NCI-H748 (cell line): ENCODE measurements at regions not wholly inside any gene's neighbourhood (a gene's known extent, or its start where the extent isn't known, plus 50 kb on each side); places are given as distances from the start of the nearest gene placed in this dataset.
A peak's percentile ranks its signal among the peaks of the same experiment; 100 is the strongest.

Experiments
- DNase-seq: peaks from one replicate; lab custom pipeline; 2025; ENCODE audit not compliant: unreplicated experiment; lab: John Stamatoyannopoulos, UW

DNA sequence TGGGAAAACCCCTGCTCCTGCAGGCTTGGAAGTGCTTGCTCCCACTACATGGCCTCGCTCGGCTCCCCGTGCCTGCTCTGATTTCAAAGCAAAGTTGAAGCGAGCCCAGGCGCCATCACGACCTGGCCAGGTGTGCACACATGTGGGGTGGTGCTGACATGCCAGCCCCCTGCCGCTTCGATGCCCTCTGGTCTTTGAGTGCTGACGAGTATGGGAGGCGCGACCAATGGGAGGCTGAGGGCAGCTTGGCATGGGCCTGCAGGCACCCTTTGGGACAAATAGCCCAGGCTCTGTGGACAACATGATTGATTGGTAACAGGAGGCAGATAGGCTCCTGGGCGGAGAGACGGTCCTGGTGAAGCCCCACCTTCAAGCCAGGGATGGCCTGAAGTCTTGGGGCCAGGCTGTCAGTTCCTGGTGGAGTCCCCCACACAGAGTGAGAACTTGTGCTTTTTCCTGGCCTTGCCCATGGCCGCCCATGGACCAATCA, 252.4 kb upstream of the SEMA3A start:
- DNase-seq: no peak

DNA sequence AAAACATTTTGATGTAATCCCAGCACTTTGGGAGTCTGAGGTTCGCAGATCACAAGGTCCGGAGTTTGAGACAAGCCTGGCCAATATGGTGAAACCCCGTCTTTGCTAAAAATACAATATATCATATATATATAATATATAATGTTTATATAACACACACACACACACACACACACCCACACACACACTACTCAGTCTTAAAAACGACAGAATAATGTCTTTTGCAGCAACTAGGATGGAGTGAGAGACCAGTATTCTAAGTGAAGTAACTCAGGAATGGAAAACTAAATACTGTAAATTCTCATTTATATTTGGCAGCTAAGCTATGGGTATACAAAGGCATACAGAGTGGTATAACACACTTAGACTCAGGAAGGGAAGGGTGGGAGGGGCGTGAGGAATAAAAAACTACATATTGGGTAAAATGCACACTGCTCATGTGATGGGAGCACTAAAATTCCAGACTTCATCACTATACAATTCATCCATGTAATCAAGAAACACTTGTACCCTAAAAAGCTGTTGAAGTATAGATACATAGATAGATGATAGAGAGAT, 231.2 kb upstream of the SEMA3A start:
- no peak for DNase-seq

DNA sequence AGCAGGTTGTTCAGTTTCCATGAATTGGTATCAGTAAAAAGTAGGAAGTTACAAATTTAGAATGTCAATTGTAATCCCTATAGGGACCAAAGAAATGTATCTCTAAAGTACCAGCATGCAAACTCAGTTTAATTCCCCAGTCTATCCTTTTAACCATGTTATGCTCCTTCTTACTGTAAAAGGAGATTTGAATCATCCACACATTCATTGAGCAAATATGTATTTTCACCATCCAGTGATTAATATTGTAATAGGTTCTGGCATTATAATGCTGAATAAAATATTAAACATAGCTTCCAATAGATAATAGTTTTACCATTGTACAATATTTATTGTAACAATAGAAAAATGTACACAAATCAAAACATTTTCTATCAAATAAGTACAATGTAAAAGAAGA, 228.2 kb upstream of the SEMA3A start:
- DNase-seq: no peak

DNA sequence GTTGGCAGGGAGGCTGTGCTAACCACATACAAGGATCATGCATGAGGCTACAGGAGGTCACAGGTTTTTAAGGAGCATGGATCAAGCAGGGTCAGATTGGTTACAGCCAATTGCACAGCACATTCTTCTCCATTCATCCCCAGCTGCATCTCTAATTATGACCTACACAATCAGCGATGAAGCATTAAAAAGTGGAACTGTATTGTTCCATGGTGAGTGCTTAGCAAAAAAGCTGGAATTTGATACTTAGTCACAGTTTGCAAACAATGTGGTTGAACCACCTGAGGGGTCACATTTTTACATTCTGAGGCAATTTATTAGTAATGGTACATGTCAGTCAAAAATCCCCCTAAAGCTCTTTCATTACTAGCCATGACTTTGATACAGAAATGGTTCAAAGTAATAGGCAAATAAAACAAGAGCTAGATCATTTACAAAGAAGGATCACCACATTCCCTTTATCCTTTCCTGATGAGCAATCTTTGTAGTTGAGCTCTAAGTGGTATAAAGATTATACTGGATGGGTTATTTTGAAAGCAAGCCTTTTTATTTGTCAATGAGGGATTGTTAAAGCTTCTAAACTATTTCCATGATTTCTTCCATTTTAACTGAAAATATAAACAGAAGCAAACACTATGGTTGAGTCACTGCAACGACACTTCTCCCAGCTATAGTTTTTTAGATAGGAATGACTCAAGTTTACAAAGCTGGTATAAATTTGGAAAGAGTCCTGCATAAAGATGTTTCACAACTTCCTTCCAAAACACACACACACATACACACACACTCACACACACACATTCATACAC, 217.8 kb upstream of the SEMA3A start:
- peak; percentile 22 for DNase-seq

DNA sequence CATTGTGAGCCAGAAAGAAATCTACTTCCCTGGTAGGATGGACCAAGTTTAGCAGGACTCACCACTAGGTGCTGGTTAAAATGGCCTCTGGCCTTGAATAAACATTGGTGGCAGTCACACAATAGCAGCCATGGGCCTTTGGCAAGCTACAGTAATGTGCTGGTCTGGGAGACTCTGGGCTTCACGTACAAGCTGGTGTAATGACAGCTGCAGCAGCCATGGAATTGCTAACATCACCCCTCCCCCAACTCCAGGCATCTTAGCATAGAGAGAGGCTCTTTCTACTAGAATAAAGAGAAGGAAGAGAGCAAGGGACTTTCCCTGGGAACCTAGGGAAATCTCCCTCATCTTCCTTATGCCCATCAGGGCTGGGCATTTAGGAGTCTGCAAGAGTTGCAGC, 205.1 kb upstream of the SEMA3A start:
- DNase-seq: no peak

DNA sequence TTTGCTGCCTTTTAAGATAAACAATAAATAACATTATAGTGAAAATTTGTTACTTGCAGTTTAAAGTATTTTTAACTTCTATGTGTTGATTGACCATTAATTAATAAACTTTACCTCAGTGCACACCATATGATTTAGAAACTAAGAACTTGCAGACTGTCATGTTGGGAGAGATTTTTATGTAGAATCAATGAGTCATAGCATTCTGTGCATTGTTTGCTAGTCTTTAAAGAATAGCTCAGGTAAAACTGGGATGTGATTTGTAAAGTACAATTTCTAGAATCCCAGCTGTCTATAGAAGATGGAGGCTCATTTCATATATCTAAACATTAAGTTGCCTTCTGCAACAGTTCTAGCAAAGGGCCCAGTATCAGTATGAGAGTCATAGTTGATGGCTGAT, 199.6 kb upstream of the SEMA3A start:
- DNase-seq: no peak

DNA sequence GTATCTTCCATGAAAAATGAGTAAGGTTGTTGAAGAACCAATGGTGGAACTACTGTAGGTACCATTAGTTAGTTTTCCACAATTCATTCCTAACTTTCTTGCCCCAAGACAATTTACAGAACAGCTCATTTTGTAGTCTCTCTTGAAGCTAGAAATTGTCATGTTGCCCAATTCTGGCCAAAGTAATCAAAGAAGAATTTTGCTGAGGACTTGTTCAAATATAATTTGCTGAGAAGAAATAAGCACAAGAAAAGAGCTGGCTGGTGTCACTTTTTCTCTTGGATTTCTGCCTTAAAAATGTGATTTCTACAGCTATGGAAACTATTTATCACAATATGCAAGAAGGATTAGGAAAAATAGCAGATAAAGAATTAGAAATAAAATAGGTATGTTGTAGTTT, 199.2 kb upstream of the SEMA3A start:
- DNase-seq: no peak

DNA sequence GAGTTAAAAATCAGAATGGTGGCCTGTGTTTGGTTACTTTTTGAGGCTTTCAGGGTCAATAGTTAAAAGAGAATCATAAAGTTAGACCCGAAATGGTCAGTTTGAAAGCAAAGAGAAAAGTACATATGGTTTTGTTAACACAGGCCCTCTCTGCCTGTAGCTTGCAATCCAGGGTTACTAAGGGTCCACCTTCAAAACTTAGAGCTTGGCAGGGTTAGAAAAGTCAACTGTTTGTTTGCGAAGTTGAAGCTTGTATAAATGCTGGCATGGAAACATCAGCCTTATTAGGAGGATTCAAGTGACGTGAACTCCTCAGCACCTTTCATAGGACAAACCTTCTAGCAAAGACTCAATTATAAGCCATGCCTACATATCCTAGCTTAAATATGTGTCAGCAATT, 196.3 kb upstream of the SEMA3A start:
- DNase-seq: no peak

DNA sequence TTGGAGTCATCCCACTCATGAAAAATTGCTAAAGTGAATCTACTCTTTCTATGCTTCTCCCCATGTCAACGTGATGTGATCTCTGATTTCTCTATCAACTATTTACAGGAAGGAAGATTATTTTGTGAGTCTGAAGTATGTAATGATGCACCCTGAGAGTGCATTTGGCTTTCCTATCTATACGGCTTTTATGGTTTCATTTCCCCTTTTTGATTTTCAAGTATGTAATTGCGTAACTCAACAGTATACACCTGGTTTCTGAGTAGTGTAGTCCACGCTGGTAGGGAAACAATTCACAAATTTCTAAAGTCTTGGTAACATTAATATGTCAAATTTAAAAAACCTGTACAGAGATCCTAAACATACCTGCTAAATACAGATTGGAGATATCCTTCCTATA, 194.7 kb upstream of the SEMA3A start:
- no peak for DNase-seq

DNA sequence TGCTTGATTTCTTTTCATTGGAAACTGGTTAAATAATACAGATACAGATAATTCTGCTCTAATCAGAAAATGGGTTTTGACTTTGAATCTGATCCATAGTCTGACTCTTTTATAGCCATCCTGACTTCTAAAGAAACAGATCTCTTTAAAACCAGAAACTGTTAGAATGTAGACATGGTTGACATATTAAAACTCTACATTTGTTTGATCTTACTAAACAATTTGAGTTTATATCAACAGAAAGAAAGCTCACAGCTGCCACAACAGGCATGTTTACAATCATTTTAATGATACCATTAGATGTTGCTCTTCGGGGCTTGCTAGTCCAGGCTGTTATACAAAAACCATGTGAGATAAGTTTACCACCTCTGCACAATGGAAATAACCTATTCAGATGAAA, 193.0 kb upstream of the SEMA3A start:
- no peak for DNase-seq

DNA sequence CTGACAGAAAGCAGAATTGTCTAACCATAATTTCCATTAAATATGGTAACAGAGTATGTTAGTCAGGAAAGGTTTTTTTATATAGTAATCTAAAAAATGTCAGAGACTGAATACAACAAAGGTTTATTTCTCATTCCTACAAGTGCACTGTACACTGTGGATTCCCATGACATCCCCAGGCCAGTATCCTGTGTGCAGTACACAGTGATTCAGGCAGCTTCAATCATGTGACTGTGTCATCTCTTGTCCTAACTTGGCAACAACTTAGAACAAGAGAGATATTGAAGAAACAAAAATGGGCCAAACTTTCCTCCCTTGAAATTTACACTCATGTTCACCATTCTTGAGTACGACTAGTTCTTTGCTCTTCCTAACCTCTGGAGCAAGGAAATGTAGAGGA, 189.8 kb upstream of the SEMA3A start:
- DNase-seq: no peak

DNA sequence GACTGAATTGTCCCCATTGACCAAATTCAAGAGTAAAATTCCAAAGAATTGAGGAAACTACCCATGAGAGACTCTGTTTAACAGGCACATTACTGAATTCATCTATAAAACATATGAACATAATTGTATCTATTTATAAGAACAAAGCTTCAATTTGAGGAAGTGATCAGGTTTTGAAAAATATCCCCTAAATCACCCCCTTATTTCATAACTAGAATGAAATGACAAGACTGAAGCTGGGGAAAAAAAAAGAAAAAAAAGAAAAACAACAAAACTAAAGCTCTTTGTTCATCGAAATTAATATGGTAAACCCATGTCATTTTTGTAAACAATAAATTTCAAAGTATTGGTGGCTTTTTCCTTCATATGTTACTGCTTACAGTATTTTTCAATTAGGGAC, 184.9 kb upstream of the SEMA3A start:
- no peak for DNase-seq

DNA sequence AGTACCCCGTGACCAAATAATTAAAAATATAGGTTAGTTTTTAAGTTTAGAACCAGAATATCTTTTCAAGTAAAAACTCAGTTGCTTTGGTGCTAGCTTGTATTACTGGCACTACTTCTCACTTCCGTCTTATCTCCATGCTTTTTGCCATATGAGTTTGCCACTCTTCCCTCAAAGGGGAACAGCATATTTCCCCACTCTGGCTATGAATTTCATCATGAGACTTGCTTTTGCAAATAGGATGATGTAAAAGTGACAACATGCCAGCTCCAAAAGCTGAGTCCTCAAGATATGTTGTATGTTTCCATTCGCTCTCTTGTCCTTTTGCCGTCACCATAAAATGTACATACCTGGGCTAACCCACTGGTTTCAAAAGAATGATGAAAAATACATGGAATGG, 178.1 kb upstream of the SEMA3A start:
- no peak for DNase-seq

DNA sequence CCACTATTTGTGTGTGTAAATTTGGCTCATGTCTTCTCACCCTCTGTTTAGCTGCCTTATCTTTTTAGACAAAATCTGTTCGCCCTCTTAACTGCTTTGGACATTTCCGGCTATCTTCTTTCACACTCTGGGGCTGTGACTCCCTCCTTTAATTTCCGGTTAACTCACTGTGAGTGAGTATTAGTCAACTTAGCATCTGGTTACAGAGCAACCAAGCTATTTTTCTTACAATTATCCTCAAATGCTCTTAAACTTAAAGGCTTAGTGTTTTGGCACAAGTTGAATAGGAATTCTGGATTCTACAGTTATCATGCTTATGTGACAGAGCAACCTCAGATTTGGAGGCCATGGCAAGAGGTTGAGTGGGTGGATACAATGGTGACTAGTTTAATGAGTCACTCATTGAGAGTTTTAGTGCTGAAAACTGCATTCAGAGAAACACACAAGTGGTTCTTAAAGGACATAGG, 177.6 kb upstream of the SEMA3A start:
- DNase-seq: no peak

DNA sequence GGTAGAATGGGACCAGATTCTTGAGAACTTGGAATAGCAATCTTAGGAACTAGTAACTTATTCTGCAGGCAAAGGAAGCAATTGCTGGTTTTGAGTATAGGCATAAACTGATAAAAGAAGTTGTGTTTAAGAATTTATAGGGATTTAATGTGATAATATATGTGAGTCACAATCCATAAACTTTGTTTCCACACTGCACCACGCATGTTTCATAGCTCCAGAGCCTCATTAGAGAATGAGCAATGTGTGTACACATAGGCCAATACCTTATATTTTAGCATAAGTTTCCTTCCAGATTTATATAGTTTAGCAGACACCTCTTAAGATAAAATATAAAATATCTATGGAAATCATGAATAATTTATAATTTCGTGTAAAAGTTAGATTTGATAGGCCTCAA, 175.5 kb upstream of the SEMA3A start:
- DNase-seq: no peak

DNA sequence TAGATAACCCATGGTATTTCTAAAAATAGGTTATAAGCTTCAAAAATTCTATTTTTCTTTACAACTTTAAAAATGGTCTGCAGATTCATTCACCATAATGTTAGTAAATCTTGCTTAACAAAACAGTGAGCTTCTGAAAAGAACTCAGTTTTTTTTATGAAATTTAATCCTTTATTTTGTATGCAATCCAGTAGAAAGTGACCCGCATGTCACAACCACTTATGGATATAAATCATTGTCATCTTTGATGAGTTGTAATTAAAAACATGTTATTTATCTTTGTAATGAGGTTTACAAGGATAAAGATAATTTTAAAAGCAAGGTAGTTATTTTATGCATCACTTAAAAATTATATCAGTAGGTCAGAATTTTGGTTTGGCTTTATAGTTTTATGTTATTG, 173.5 kb upstream of the SEMA3A start:
- no peak for DNase-seq

DNA sequence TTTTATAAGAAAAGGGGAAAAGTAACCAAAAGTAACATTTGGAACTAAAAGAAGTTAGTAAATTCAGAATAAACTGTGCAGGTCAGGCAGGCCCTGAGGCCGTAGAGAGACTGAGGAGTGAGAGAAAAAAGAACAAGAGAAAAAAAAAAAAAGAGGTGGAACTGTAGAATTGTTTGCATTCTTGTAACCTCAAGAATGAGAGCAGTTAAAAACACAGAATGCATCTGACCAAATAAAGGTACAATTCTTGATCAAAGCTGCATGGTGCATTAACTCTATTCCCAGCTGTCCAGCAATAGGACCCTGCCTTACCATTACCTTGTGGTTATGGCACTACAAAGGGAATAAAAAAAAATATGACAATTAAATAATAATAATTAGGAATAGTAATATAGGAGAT, 170.1 kb upstream of the SEMA3A start:
- no peak for DNase-seq

DNA sequence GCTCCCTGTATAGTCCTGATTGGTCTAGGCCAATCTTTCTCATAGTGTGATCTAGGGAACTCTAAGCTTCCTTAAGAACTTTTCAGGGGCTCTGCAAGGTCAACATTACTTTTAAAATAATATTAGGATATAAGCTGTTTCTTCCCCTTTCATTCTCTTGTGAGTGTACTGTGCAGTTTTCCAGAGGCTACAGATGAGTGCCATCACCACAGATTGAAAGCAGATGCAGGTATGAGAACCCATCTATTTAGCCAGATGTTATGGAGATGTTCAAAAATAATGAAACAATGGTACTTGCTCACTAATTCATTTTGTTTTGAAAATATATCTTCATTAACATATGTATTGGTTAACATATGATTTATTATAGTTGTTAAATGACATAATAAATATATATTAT, 169.2 kb upstream of the SEMA3A start:
- DNase-seq: no peak

DNA sequence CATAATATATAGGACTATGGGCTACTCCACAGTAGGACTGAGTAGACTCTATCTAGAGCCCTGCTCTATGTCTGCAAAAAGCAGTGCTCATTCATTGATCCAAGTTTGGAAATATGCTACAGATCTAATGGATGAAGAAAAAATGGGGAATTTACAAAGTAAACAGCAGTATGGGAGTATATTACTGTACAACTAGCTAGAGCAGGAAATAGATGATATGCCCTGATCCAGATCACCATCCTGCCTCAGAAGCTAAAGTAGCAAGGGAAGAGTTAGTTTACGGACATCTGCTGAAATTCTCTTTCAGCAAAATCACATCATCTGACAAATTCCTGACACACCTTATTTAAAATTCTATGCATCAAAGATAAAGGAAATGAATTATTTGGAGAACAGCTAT, 168.2 kb upstream of the SEMA3A start:
- no peak for DNase-seq

DNA sequence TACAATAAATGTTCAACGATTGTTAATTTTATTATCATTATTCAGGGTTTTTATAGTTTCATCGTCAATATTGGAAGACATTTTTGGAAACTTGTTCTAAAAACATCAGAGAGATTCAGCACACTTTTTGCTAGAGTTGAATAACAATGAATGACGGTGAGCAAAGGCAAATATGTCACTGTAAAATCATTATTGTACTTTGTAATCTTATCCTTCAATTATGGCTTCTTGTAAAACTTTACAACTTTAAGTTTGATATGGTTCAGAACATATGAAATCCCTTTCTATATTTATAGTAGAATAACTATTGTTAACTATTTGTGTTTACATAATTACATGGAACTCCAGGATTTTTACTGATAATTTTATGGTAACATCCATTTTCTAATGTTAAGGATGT, 167.8 kb upstream of the SEMA3A start:
- no peak for DNase-seq

DNA sequence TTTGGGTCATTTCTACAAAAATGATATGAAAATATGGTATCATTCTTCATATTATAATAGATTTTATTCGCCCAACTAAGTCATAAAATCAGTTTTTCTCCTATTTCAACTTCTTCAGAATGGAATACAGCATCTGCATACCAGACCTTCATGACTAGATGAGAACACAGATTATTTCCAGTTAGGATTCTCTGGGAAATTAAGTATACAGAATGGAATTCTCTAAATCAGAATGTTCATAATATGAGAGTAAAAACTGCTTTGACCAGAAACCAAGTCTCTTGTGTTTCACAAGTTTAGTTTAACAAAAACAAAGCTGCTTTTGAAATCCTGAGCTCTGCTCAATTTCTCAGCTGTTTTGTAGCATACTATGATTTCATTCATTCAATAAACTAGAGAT, 160.3 kb upstream of the SEMA3A start:
- DNase-seq: no peak

DNA sequence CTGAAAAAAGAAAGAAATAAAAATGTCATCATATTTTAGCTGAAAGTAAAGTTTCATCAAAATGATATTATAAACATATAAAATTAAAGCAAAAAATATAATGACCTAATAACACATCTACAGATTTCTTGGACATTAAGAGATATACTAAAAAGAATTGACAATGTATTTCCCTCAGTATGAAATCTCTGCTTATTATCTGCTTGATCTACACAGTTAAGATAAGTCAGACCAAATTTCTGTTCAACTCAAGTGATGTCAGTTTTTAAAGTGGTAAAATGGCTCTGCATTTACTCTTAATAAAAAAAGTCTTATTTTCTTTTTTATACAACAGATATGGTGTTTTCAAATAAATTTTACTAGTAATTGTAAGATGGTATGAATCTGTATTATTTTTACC, 159.4 kb upstream of the SEMA3A start:
- DNase-seq: no peak

DNA sequence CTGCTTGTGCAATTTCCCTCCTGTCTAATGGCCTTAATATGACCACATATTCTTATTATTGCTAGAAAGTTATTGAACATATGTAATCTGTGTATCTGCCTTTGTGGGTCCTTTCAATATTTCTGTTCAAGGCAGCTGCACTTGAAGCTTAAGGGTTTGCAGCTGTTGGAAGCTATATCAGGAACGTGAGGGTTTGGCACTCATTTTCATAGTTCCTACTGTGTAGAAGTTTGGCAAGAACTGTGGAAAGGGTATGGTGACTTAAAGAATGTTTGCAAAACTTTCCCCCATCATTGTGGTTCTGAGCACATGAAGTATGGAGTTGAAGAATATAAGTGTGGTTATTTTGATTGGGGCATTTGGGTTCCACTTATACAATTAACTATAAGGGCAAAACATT, 144.7 kb upstream of the SEMA3A start:
- DNase-seq: no peak
